Memory B cell (primary cell): ENCODE measurements at regions not wholly inside any gene's neighbourhood (a gene's known extent, or its start where the extent isn't known, plus 50 kb on each side); places are given as distances from the start of the nearest gene placed in this dataset.
"Not testable (repeated sequence)": the region's sequence is repeated elsewhere in the genome, so short reads cannot be mapped to it uniquely, and the experiment has no call there.

ENCODE experiments used
- ATAC-seq: fragments of 150-1000 bp; cut with Tn5 transposase; 2 replicates; pipeline ENCODE4 v1.10.0; 2021; ENCODE audit warnings: low read depth, mild to moderate bottlenecking, moderate library complexity
- DNase-seq, 2 donors: peaks; one replicate each; pipeline ENCODE4 v3.0.0; 2022; ENCODE audit warnings: low spot score in 2 of 2
- H3K27ac Mint-ChIP-seq: one replicate; pipeline ENCODE4 v1.8.0; 2022; ENCODE audit warnings: mild to moderate bottlenecking, moderate library complexity, mixed read lengths
- H3K27me3 Mint-ChIP-seq: one replicate; pipeline ENCODE4 v1.8.0; 2022; ENCODE audit warnings: mixed read lengths
- H3K36me3 Mint-ChIP-seq: one replicate; pipeline ENCODE4 v1.8.0; 2022; ENCODE audit warnings: mild to moderate bottlenecking, mixed read lengths
- H3K4me1 Mint-ChIP-seq: one replicate; pipeline ENCODE4 v1.8.0; 2022; ENCODE audit warnings: mixed read lengths
- H3K4me3 Mint-ChIP-seq: one replicate; pipeline ENCODE4 v1.8.0; 2022; ENCODE audit warnings: mild to moderate bottlenecking, moderate library complexity, mixed read lengths
- H3K9me3 Mint-ChIP-seq: one replicate; pipeline ENCODE4 v1.8.0; 2022; ENCODE audit warnings: mixed read lengths

- no peak overlapping the region for H3K4me3 Mint-ChIP-seq
- peaks cover 4% of the 10 kb centered on the region for H3K9me3 Mint-ChIP-seq
- no peaks in the 10 kb centered on the region for H3K27me3 Mint-ChIP-seq
- H3K36me3 Mint-ChIP-seq = no peaks in the 10 kb centered on the region
- DNase-seq (no peak), ATAC-seq (no peak)
- H3K4me1 Mint-ChIP-seq = no peaks in the 10 kb centered on the region
- no peak overlapping the region for H3K27ac Mint-ChIP-seq
Measured at GRCh38 chr9:29981013-29981412, 2403.4 kb upstream of the ACO1 start.

GRCh38 chr9:29999645-30000044 lies 2384.8 kb upstream of the ACO1 start:
- no peaks in the 10 kb centered on the region for H3K36me3 Mint-ChIP-seq
- no peak for DNase-seq
- no peak overlapping the region for H3K27ac Mint-ChIP-seq
- no peak overlapping the region for H3K4me3 Mint-ChIP-seq
- no peaks in the 10 kb centered on the region for H3K27me3 Mint-ChIP-seq
- H3K9me3 Mint-ChIP-seq = peaks cover 3% of the 10 kb centered on the region
- no peaks in the 10 kb centered on the region for H3K4me1 Mint-ChIP-seq
- ATAC-seq = no peak

GRCh38 chr9:30010691-30011090 lies 2373.8 kb upstream of the ACO1 start:
- no peak overlapping the region for H3K27ac Mint-ChIP-seq
- H3K27me3 Mint-ChIP-seq = no peaks in the 10 kb centered on the region
- no peaks in the 10 kb centered on the region for H3K9me3 Mint-ChIP-seq
- no peaks in the 10 kb centered on the region for H3K4me1 Mint-ChIP-seq
- H3K4me3 Mint-ChIP-seq = no peak overlapping the region
- DNase-seq (no peak), ATAC-seq (no peak)
- H3K36me3 Mint-ChIP-seq = no peaks in the 10 kb centered on the region

- H3K36me3 Mint-ChIP-seq = no peaks in the 10 kb centered on the region
Measured at GRCh38 chr9:30012622-30013021, 2371.8 kb upstream of the ACO1 start.

GRCh38 chr9:30015073-30015472 lies 2369.4 kb upstream of the ACO1 start:
- Mint-ChIP-seq H3K36me3 (no peaks in the 10 kb centered on the region), H3K9me3 (no peaks in the 10 kb centered on the region), H3K4me1 (no peaks in the 10 kb centered on the region), H3K4me3 (no peak overlapping the region), H3K27ac (no peak overlapping the region), H3K27me3 (no peaks in the 10 kb centered on the region)
- ATAC-seq (no peak), DNase-seq (no peak)

More at GRCh38 chr9:30012622-30013021, 2371.8 kb upstream of the ACO1 start:
- DNase-seq (no peak), ATAC-seq (no peak)
- H3K27me3 Mint-ChIP-seq = no peaks in the 10 kb centered on the region
- H3K4me3 Mint-ChIP-seq = no peak overlapping the region
- no peaks in the 10 kb centered on the region for H3K4me1 Mint-ChIP-seq
- no peak overlapping the region for H3K27ac Mint-ChIP-seq
- H3K9me3 Mint-ChIP-seq = no peaks in the 10 kb centered on the region

GRCh38 chr9:30020161-30020560 lies 2364.3 kb upstream of the ACO1 start:
- H3K27ac Mint-ChIP-seq = no peak overlapping the region
- no peak for DNase-seq

GRCh38 chr9:30035761-30036160 lies 2348.7 kb upstream of the ACO1 start:
- H3K27ac Mint-ChIP-seq = no peak overlapping the region
- peaks cover 4% of the 10 kb centered on the region for H3K9me3 Mint-ChIP-seq
- ATAC-seq = no peak
- H3K36me3 Mint-ChIP-seq = no peaks in the 10 kb centered on the region
- no peak overlapping the region for H3K4me3 Mint-ChIP-seq
- H3K27me3 Mint-ChIP-seq = no peaks in the 10 kb centered on the region
- no peak for DNase-seq
- H3K4me1 Mint-ChIP-seq = no peaks in the 10 kb centered on the region

More at GRCh38 chr9:30020161-30020560, 2364.3 kb upstream of the ACO1 start:
- no peaks in the 10 kb centered on the region for H3K36me3 Mint-ChIP-seq
- no peak overlapping the region for H3K4me3 Mint-ChIP-seq
- no peaks in the 10 kb centered on the region for H3K4me1 Mint-ChIP-seq
- peaks cover 2% of the 10 kb centered on the region for H3K9me3 Mint-ChIP-seq
- H3K27me3 Mint-ChIP-seq = no peaks in the 10 kb centered on the region
- no peak for ATAC-seq

- H3K9me3 Mint-ChIP-seq = peaks cover 4% of the 10 kb centered on the region
- no peaks in the 10 kb centered on the region for H3K27me3 Mint-ChIP-seq
- no peak for ATAC-seq
- no peaks in the 10 kb centered on the region for H3K4me1 Mint-ChIP-seq
- H3K4me3 Mint-ChIP-seq = no peak overlapping the region
- no peak for DNase-seq
- H3K36me3 Mint-ChIP-seq = no peaks in the 10 kb centered on the region
- H3K27ac Mint-ChIP-seq = no peak overlapping the region
Measured at GRCh38 chr9:30036558-30036957, 2347.9 kb upstream of the ACO1 start.

GRCh38 chr9:30039712-30040111 lies 2344.7 kb upstream of the ACO1 start:
- H3K27me3 Mint-ChIP-seq = no peaks in the 10 kb centered on the region
- no peaks in the 10 kb centered on the region for H3K36me3 Mint-ChIP-seq
- ATAC-seq (no peak), DNase-seq (no peak)
- no peak overlapping the region for H3K27ac Mint-ChIP-seq
- peaks cover 1% of the 10 kb centered on the region for H3K9me3 Mint-ChIP-seq
- no peak overlapping the region for H3K4me3 Mint-ChIP-seq
- H3K4me1 Mint-ChIP-seq = no peaks in the 10 kb centered on the region

GRCh38 chr9:30048396-30048795 lies 2336.0 kb upstream of the ACO1 start:
- DNase-seq (no peak), ATAC-seq (no peak)
- Mint-ChIP-seq H3K27ac (no peak overlapping the region), H3K4me3 (no peak overlapping the region), H3K36me3 (no peaks in the 10 kb centered on the region), H3K9me3 (peaks cover 1% of the 10 kb centered on the region), H3K27me3 (no peaks in the 10 kb centered on the region), H3K4me1 (no peaks in the 10 kb centered on the region)

GRCh38 chr9:30058463-30058862 lies 2326.0 kb upstream of the ACO1 start:
- no peaks in the 10 kb centered on the region for H3K4me1 Mint-ChIP-seq
- no peak overlapping the region for H3K27ac Mint-ChIP-seq
- ATAC-seq = no peak
- H3K9me3 Mint-ChIP-seq = peaks cover 1% of the 10 kb centered on the region
- no peaks in the 10 kb centered on the region for H3K27me3 Mint-ChIP-seq
- no peak for DNase-seq
- H3K36me3 Mint-ChIP-seq = no peaks in the 10 kb centered on the region
- H3K4me3 Mint-ChIP-seq = no peak overlapping the region

GRCh38 chr9:30060976-30061375 lies 2323.5 kb upstream of the ACO1 start:
- H3K4me3 Mint-ChIP-seq = no peak overlapping the region
- no peak for DNase-seq

GRCh38 chr9:30065888-30066287 lies 2318.6 kb upstream of the ACO1 start:
- H3K9me3 Mint-ChIP-seq = peaks cover 2% of the 10 kb centered on the region
- H3K4me3 Mint-ChIP-seq = no peak overlapping the region
- no peak for DNase-seq
- no peaks in the 10 kb centered on the region for H3K27me3 Mint-ChIP-seq
- ATAC-seq = no peak
- no peaks in the 10 kb centered on the region for H3K36me3 Mint-ChIP-seq
- H3K27ac Mint-ChIP-seq = no peak overlapping the region
- no peaks in the 10 kb centered on the region for H3K4me1 Mint-ChIP-seq

More at GRCh38 chr9:30060976-30061375, 2323.5 kb upstream of the ACO1 start:
- H3K27ac Mint-ChIP-seq = no peak overlapping the region
- H3K27me3 Mint-ChIP-seq = no peaks in the 10 kb centered on the region
- H3K36me3 Mint-ChIP-seq = no peaks in the 10 kb centered on the region
- ATAC-seq = no peak
- H3K9me3 Mint-ChIP-seq = peaks cover 2% of the 10 kb centered on the region
- H3K4me1 Mint-ChIP-seq = no peaks in the 10 kb centered on the region

GRCh38 chr9:30069236-30069635 lies 2315.2 kb upstream of the ACO1 start:
- not testable (repeated sequence) for H3K36me3 Mint-ChIP-seq, ATAC-seq, H3K27me3 Mint-ChIP-seq, DNase-seq, H3K27ac Mint-ChIP-seq, H3K9me3 Mint-ChIP-seq, H3K4me3 Mint-ChIP-seq, H3K4me1 Mint-ChIP-seq

- Mint-ChIP-seq H3K9me3 (peaks cover 2% of the 10 kb centered on the region), H3K36me3 (no peaks in the 10 kb centered on the region), H3K4me1 (no peaks in the 10 kb centered on the region), H3K27ac (no peak overlapping the region), H3K27me3 (no peaks in the 10 kb centered on the region), H3K4me3 (no peak overlapping the region)
- DNase-seq (no peak), ATAC-seq (no peak)
Measured at GRCh38 chr9:30075022-30075421, 2309.4 kb upstream of the ACO1 start.
